ENCODE measurements at regions not wholly inside any gene's neighbourhood (a gene's known extent, or its start where the extent isn't known, plus 50 kb on each side); places are given as distances from the start of the nearest gene placed in this dataset.

DNA sequence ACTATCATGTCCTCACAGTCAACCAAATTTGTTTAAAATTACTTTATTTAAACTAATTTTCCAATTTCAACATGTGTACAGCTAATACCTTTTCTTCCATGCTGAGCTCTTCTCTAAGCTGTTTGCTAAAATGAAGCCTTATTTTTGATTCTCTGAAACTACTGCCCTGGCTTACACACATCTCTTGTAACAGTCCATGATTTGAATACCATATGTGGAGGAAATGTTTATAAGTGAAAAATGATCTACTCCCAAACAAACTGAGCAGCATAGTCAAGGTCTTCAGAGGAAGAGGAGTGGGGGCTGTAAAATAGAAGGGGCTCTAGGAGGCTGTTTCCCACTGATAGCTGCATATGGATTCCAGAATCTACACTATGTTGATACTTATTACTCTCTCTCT lies 188.7 kb downstream of the ANKRD50 start:
- H3K4me1 ChIP-seq (ENCODE audit: control insufficient read depth, insufficient read depth, low read length, poor library complexity, severe bottlenecking): no peaks in the 10 kb centered on the region
- H3K36me3 ChIP-seq (ENCODE audit: control insufficient read depth, insufficient read depth, low read length): no peaks in the 10 kb centered on the region
- no peak overlapping the region for H3K27ac ChIP-seq (ENCODE audit: low read depth, low read length, severe bottlenecking)

DNA sequence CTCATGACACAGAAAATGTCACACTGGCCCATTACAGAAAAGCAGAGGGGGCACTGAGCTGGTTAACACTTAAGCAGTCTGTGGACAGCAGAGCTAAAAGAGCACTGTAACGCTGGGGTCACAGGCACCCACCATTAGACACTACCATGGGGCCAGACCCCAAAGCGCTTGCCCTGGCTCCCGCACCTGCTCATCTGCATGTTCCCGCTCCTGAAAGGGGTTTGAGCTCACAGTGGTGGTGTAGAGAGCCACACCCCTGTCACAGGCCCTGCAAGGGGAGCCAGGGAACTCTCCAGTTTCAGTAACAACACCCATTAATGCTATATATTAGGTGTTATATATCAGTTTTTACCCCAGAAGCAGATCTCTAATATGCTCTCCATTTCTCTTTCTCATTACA lies 187.0 kb downstream of the ANKRD50 start:
- H3K36me3 ChIP-seq (ENCODE audit: control insufficient read depth, insufficient read depth, low read length): no peaks in the 10 kb centered on the region
- H3K4me3 ChIP-seq (ENCODE audit: extremely low read depth, insufficient read depth, low read length, poor library complexity, severe bottlenecking): no peak overlapping the region
- no peaks in the 10 kb centered on the region for H3K4me1 ChIP-seq (ENCODE audit: control insufficient read depth, insufficient read depth, low read length, poor library complexity, severe bottlenecking)
- H3K9me3 ChIP-seq (ENCODE audit: control insufficient read depth, low read length): no peaks in the 10 kb centered on the region
- 95% methylated on average over 3 of the region's 4 CpGs; no CpG with 5 or more reads in 1 of the 2 experiments for WGBS, 2 experiments (ENCODE audit: insufficient coverage in 2 of 2)
- no peak overlapping the region for H3K27ac ChIP-seq (ENCODE audit: low read depth, low read length, severe bottlenecking)

More for the DNA sequence above, 188.7 kb downstream of the ANKRD50 start:
- no peaks in the 10 kb centered on the region for H3K9me3 ChIP-seq (ENCODE audit: control insufficient read depth, low read length)
- H3K4me3 ChIP-seq (ENCODE audit: extremely low read depth, insufficient read depth, low read length, poor library complexity, severe bottlenecking): no peak overlapping the region

GRCh38 chr4:124526331-124526730 lies 186.2 kb downstream of the ANKRD50 start:
- no peaks in the 10 kb centered on the region for H3K36me3 ChIP-seq (ENCODE audit: control insufficient read depth, insufficient read depth, low read length)
- no CpG with 5 or more reads among the region's 2 CpGs for WGBS, 2 experiments (ENCODE audit: insufficient coverage in 2 of 2)
- H3K4me3 ChIP-seq (ENCODE audit: extremely low read depth, insufficient read depth, low read length, poor library complexity, severe bottlenecking): no peak overlapping the region
- no peak overlapping the region for H3K27ac ChIP-seq (ENCODE audit: low read depth, low read length, severe bottlenecking)
- no peaks in the 10 kb centered on the region for H3K4me1 ChIP-seq (ENCODE audit: control insufficient read depth, insufficient read depth, low read length, poor library complexity, severe bottlenecking)
- no peaks in the 10 kb centered on the region for H3K9me3 ChIP-seq (ENCODE audit: control insufficient read depth, low read length)

GRCh38 chr4:124526769-124527168 lies 185.8 kb downstream of the ANKRD50 start:
- no peak overlapping the region for H3K27ac ChIP-seq (ENCODE audit: low read depth, low read length, severe bottlenecking)
- no peaks in the 10 kb centered on the region for H3K4me1 ChIP-seq (ENCODE audit: control insufficient read depth, insufficient read depth, low read length, poor library complexity, severe bottlenecking)
- no peaks in the 10 kb centered on the region for H3K36me3 ChIP-seq (ENCODE audit: control insufficient read depth, insufficient read depth, low read length)
- no CpG with 5 or more reads among the region's 4 CpGs for WGBS, 2 experiments (ENCODE audit: insufficient coverage in 2 of 2)
- H3K4me3 ChIP-seq (ENCODE audit: extremely low read depth, insufficient read depth, low read length, poor library complexity, severe bottlenecking): no peak overlapping the region
- no peaks in the 10 kb centered on the region for H3K9me3 ChIP-seq (ENCODE audit: control insufficient read depth, low read length)

DNA sequence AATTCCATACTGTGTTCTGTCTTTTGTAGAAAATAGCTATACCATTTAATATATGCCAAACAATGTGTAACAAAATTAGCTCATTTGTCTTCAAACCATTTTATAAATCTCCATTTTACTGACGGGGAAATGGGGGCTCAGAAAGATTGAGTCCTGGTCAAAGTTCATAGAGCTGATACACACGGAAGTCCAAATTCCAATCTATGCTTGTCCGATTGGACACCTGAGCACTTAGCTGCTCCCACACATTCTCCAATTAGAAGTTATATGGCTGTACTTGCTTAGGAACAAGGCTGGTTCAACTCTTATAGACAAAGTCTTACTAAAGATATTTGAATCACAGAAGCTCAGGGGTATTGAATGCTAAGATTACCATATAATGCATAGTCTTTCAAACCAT lies 185.2 kb downstream of the ANKRD50 start:
- Histone ChIP-seq H3K4me1 (ENCODE audit: control insufficient read depth, insufficient read depth, low read length, poor library complexity, severe bottlenecking) (no peaks in the 10 kb centered on the region), H3K9me3 (ENCODE audit: control insufficient read depth, low read length) (no peaks in the 10 kb centered on the region), H3K4me3 (ENCODE audit: extremely low read depth, insufficient read depth, low read length, poor library complexity, severe bottlenecking) (no peak overlapping the region), H3K27ac (ENCODE audit: low read depth, low read length, severe bottlenecking) (no peak overlapping the region), H3K36me3 (ENCODE audit: control insufficient read depth, insufficient read depth, low read length) (no peaks in the 10 kb centered on the region)
- 83% methylated on average over 1 of the region's 3 CpGs; no CpG with 5 or more reads in 1 of the 2 experiments for WGBS, 2 experiments (ENCODE audit: insufficient coverage in 2 of 2)

DNA sequence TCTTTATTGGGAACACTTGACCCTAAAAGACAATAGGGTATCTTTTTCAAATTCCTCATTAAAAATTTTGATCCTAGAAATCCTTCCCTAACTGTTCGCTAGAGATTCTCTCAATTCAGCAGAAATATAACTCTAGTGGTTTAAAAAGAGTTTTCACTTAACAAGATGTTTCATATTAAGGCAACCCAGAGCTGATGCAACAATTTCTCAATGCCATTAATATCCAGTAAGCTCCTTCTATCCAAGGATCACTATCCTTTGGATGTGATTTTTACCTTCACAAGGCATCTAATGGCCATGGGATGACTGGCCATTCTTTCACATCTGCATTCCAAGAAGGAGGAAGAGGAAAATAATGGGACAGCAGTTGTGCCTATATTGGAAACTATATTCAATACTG lies 183.4 kb downstream of the ANKRD50 start:
- Histone ChIP-seq H3K4me3 (ENCODE audit: extremely low read depth, insufficient read depth, low read length, poor library complexity, severe bottlenecking) (no peak overlapping the region), H3K27ac (ENCODE audit: low read depth, low read length, severe bottlenecking) (no peak overlapping the region), H3K36me3 (ENCODE audit: control insufficient read depth, insufficient read depth, low read length) (no peaks in the 10 kb centered on the region), H3K4me1 (ENCODE audit: control insufficient read depth, insufficient read depth, low read length, poor library complexity, severe bottlenecking) (no peaks in the 10 kb centered on the region), H3K9me3 (ENCODE audit: control insufficient read depth, low read length) (no peaks in the 10 kb centered on the region)
- WGBS, 2 experiments (ENCODE audit: insufficient coverage in 2 of 2): no CpG with 5 or more reads among the region's 1 CpG

DNA sequence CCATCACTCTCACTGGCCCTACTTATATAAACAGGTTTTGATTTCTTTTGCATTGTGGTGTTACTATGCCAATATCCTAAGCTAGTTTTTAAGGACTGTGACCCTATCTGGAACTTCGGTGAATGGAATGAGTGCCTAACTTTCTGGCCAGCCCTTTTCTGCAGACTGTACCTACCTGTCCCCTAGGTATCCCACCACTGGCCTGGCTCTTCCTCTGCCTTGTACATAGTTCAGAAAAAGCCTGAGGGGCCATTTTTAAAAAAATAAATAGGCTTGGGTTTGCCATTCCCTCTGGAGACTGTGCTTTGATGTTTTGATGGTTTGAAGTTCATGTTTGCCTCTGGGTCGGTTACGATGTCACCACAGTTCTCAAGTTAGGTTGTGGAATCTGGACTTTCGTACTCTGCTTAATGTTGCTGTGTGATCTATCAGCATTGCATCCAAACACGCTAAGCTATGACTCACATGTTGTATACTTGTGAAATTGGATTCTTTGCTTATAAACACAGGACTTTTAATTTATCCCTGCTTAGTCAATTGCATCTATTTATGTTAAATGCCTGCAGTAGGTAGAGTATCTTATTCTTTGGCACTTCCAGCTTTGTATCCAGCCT lies 182.0 kb downstream of the ANKRD50 start:
- WGBS, 2 experiments (ENCODE audit: insufficient coverage in 2 of 2): 100% methylated on average over 1 to 3 of the region's 5 CpGs
- H3K36me3 ChIP-seq (ENCODE audit: control insufficient read depth, insufficient read depth, low read length): no peaks in the 10 kb centered on the region
- H3K4me3 ChIP-seq (ENCODE audit: extremely low read depth, insufficient read depth, low read length, poor library complexity, severe bottlenecking): no peak overlapping the region
- no peak overlapping the region for H3K27ac ChIP-seq (ENCODE audit: low read depth, low read length, severe bottlenecking)
- H3K4me1 ChIP-seq (ENCODE audit: control insufficient read depth, insufficient read depth, low read length, poor library complexity, severe bottlenecking): no peaks in the 10 kb centered on the region
- H3K9me3 ChIP-seq (ENCODE audit: control insufficient read depth, low read length): no peaks in the 10 kb centered on the region

DNA sequence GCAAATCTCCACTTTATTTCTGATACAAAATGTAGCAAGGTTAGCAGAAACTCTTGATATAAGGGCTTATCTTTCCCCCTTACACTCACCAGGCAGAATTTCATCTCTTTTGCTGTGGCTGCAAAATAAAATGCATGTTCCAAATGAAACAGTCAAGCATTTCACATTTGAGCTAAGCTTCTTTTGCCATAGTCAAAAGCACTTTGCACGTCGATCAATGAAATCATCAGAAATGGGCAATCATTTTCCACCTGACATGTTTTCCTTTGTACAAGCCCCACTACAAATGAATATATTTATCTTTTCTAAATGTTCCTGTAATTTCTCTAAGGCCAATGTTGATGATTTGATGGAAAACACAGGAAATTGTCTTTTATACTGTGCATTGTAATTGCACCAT lies 178.4 kb downstream of the ANKRD50 start:
- 89 to 100% methylated on average over 2 of the region's 2 CpGs for WGBS, 2 experiments (ENCODE audit: insufficient coverage in 2 of 2)
- Histone ChIP-seq H3K27ac (ENCODE audit: low read depth, low read length, severe bottlenecking) (no peak overlapping the region), H3K36me3 (ENCODE audit: control insufficient read depth, insufficient read depth, low read length) (no peaks in the 10 kb centered on the region), H3K4me1 (ENCODE audit: control insufficient read depth, insufficient read depth, low read length, poor library complexity, severe bottlenecking) (no peaks in the 10 kb centered on the region), H3K4me3 (ENCODE audit: extremely low read depth, insufficient read depth, low read length, poor library complexity, severe bottlenecking) (no peak overlapping the region), H3K9me3 (ENCODE audit: control insufficient read depth, low read length) (no peaks in the 10 kb centered on the region)

DNA sequence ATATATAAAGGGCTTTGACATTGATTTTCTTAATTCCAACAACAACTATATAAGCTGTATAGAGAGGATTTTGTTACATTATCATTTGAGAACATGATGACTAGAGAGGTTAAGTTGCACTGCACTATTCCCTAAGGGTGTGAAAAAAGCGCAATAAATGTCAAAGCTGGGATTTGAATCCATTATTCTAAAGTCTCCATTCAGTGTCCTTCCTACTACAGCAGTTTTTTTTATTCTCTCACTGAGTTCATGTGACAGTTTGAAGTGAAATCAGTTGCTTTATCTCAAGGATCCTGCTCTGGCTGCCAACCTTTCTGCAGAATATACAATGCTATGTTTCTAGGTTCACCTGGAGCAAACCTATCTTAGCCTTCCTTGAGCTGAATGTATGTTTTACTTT lies 177.5 kb downstream of the ANKRD50 start:
- Histone ChIP-seq H3K4me3 (ENCODE audit: extremely low read depth, insufficient read depth, low read length, poor library complexity, severe bottlenecking) (no peak overlapping the region), H3K9me3 (ENCODE audit: control insufficient read depth, low read length) (no peaks in the 10 kb centered on the region), H3K27ac (ENCODE audit: low read depth, low read length, severe bottlenecking) (no peak overlapping the region), H3K4me1 (ENCODE audit: control insufficient read depth, insufficient read depth, low read length, poor library complexity, severe bottlenecking) (no peaks in the 10 kb centered on the region), H3K36me3 (ENCODE audit: control insufficient read depth, insufficient read depth, low read length) (no peaks in the 10 kb centered on the region)
- WGBS, 2 experiments (ENCODE audit: insufficient coverage in 2 of 2): 100% methylated on average over 1 of the region's 1 CpG; no CpG with 5 or more reads in 1 of the 2 experiments

DNA sequence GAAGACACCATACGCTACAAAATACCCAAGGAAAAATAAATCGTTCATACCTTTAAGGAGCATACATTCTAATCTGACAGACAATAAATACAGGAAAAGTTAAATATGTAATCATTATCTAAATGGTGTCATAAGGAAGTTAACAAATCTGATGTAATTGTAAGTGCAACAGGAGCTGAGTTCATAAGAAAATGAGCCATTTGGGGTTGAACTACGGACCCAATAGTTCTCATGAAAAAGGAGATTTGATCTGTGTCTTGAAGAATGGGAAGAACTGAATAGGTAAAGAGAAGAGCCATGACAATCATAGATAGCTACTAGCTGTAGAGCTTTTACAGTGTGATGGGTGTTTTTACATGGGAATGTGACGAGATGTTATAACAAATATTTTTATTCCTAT lies 175.6 kb downstream of the ANKRD50 start:
- Histone ChIP-seq H3K4me1 (ENCODE audit: control insufficient read depth, insufficient read depth, low read length, poor library complexity, severe bottlenecking) (no peaks in the 10 kb centered on the region), H3K27ac (ENCODE audit: low read depth, low read length, severe bottlenecking) (no peak overlapping the region), H3K4me3 (ENCODE audit: extremely low read depth, insufficient read depth, low read length, poor library complexity, severe bottlenecking) (no peak overlapping the region), H3K36me3 (ENCODE audit: control insufficient read depth, insufficient read depth, low read length) (no peaks in the 10 kb centered on the region), H3K9me3 (ENCODE audit: control insufficient read depth, low read length) (no peaks in the 10 kb centered on the region)
- 67 to 100% methylated on average over 1 of the region's 4 CpGs for WGBS, 2 experiments (ENCODE audit: insufficient coverage in 2 of 2)

DNA sequence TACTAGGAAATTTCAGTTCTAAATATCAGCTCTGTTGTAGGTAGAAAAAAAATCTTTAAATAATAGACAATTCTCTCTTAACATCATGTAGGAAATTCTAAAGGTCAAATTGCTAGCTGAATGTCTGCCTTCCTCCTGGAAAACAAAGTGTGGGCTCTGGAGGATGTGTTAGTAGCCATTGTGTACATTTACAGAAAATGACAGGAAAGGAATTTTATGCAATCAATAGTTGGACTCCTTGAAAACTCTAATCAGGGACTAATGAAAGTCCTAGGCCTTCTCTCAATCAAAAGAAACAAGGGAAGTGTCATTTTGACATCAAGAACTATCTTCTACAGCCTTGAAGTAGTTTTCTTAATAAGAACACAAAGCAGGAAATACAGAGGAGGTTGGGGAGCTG lies 174.6 kb downstream of the ANKRD50 start:
- no peaks in the 10 kb centered on the region for H3K36me3 ChIP-seq (ENCODE audit: control insufficient read depth, insufficient read depth, low read length)
- no peak overlapping the region for H3K4me3 ChIP-seq (ENCODE audit: extremely low read depth, insufficient read depth, low read length, poor library complexity, severe bottlenecking)

More for the DNA sequence above, 174.6 kb downstream of the ANKRD50 start:
- H3K9me3 ChIP-seq (ENCODE audit: control insufficient read depth, low read length): no peaks in the 10 kb centered on the region
- no peak overlapping the region for H3K27ac ChIP-seq (ENCODE audit: low read depth, low read length, severe bottlenecking)
- no peaks in the 10 kb centered on the region for H3K4me1 ChIP-seq (ENCODE audit: control insufficient read depth, insufficient read depth, low read length, poor library complexity, severe bottlenecking)
